Tibial artery (tissue), 4 donors: ENCODE measurements at regions not wholly inside any gene's neighbourhood (a gene's known extent, or its start where the extent isn't known, plus 50 kb on each side); places are given as distances from the start of the nearest gene placed in this dataset.

ENCODE experiments used
- DNase-seq, 2 donors: peaks; one replicate each; pipeline ENCODE4 v3.0.0-alpha.2; 2019
- H3K27ac ChIP-seq, 2 donors: fragments of 200-600 bp; sonication (generic) in 1 of 2; 1 replicate in 1 of 2; 2 replicates in 1 of 2; pipeline ENCODE4 v1.5.1; 2018 to 2019; ENCODE audit warnings: mild to moderate bottlenecking in 1 of 2
- H3K27me3 ChIP-seq, 2 donors: fragments of 200-600 bp; sonication (generic) in 1 of 2; one replicate each; pipeline versions ENCODE4 v1.5.1 to v1.6.0; 2016 to 2019
- H3K36me3 ChIP-seq, 3 donors: fragments of 200-600 bp; sonication (generic) in 2 of 3; one replicate each; pipeline ENCODE4 v1.5.1; 2016 to 2019; ENCODE audit warnings: mild to moderate bottlenecking in 2 of 3
- H3K4me1 ChIP-seq, 4 donors: fragments of 200-600 bp; sonication (generic) in 2 of 4; 1 replicate in 3 of 4; 2 replicates in 1 of 4; pipeline ENCODE4 v1.5.1; 2016 to 2019
- H3K4me3 ChIP-seq, 2 donors: fragments of 200-600 bp; sonication (generic) in 1 of 2; 1 replicate in 1 of 2; 2 replicates in 1 of 2; pipeline ENCODE4 v1.5.1; 2018 to 2019; ENCODE audit warnings: mild to moderate bottlenecking in 2 of 2
- H3K9me3 ChIP-seq, 3 donors: fragments of 200-600 bp; sonication (generic) in 1 of 3; one replicate each; pipeline ENCODE4 v1.5.1; 2016 to 2019
- CTCF ChIP-seq, 2 experiments: fragments of 200-600 bp in 1 of 2; fragments of 450-650 bp in 1 of 2; IDR thresholded peaks; one replicate each; pipeline ENCODE4 v1.5.1; 2017 to 2019; ENCODE audit warnings: antibody characterized with exemption in 2 of 2, mild to moderate bottlenecking in 1 of 2, moderate library complexity in 1 of 2
- intact Hi-C: fragments of 100-400 bp; cut with DNase I; formaldehyde crosslinking; loops from one replicate; pipeline ENCODE4 v1.15.0; 2023; ENCODE audit warnings: low total_unique reads

- Histone ChIP-seq H3K27ac (no peak overlapping the region), H3K27me3 (no peaks in the 10 kb centered on the region), H3K4me1 (no peaks in the 10 kb centered on the region), H3K36me3 (no peaks in the 10 kb centered on the region), H3K9me3 (no peaks in the 10 kb centered on the region), H3K4me3 (no peak overlapping the region)
- TF ChIP-seq CTCF (IDR thresholded peaks at IDR 0.05) = no peak
- DNase-seq = no peak
- intact Hi-C loops = no loop called here
Observed at GRCh38 chr7:123283373-123283772, 83.6 kb upstream of the SLC13A1 start.

GRCh38 chr7:123282181-123282580 is 82.4 kb upstream of the SLC13A1 start:
- H3K9me3 ChIP-seq = no peaks in the 10 kb centered on the region
- no peak for TF ChIP-seq CTCF (IDR thresholded peaks at IDR 0.05)
- no peaks in the 10 kb centered on the region for H3K36me3 ChIP-seq
- H3K27me3 ChIP-seq = no peaks in the 10 kb centered on the region
- no peaks in the 10 kb centered on the region for H3K4me1 ChIP-seq
- intact Hi-C loops = no loop called here
- H3K4me3 ChIP-seq = no peak overlapping the region
- H3K27ac ChIP-seq = no peak overlapping the region
- DNase-seq = no peak

GRCh38 chr7:123279949-123280348 is 80.2 kb upstream of the SLC13A1 start:
- peaks cover 0 to 5% (median 0%) of the 10 kb centered on the region in 4 donors for H3K4me1 ChIP-seq
- H3K36me3 ChIP-seq = no peaks in the 10 kb centered on the region
- no peak for TF ChIP-seq CTCF (IDR thresholded peaks at IDR 0.05)
- intact Hi-C loops = no loop called here
- H3K27ac ChIP-seq = no peak overlapping the region
- H3K27me3 ChIP-seq = no peaks in the 10 kb centered on the region
- no peaks in the 10 kb centered on the region for H3K9me3 ChIP-seq
- no peak overlapping the region for H3K4me3 ChIP-seq
- no peak for DNase-seq

- no peak for TF ChIP-seq CTCF (IDR thresholded peaks at IDR 0.05)
- DNase-seq = no peak
- intact Hi-C loops = no loop called here
- H3K4me1 ChIP-seq = peaks cover 0 to 5% (median 0%) of the 10 kb centered on the region in 4 donors
- H3K27ac ChIP-seq = no peak overlapping the region
- no peaks in the 10 kb centered on the region for H3K36me3 ChIP-seq
- no peaks in the 10 kb centered on the region for H3K9me3 ChIP-seq
- H3K27me3 ChIP-seq = no peaks in the 10 kb centered on the region
- H3K4me3 ChIP-seq = no peak overlapping the region
Observed at GRCh38 chr7:123275036-123275753, 75.4 kb upstream of the SLC13A1 start.

- Histone ChIP-seq H3K27ac (no peak overlapping the region), H3K4me1 (peaks cover 0 to 5% (median 0%) of the 10 kb centered on the region in 4 donors), H3K4me3 (no peak overlapping the region), H3K9me3 (no peaks in the 10 kb centered on the region), H3K36me3 (no peaks in the 10 kb centered on the region), H3K27me3 (no peaks in the 10 kb centered on the region)
- intact Hi-C loops = no loop called here
- TF ChIP-seq CTCF (IDR thresholded peaks at IDR 0.05) = no peak
- DNase-seq = no peak
Observed at GRCh38 chr7:123273185-123273584, 73.4 kb upstream of the SLC13A1 start.
